ENCODE measurements at regions not wholly inside any gene's neighbourhood (a gene's known extent, or its start where the extent isn't known, plus 50 kb on each side); places are given as distances from the start of the nearest gene placed in this dataset.

DNA sequence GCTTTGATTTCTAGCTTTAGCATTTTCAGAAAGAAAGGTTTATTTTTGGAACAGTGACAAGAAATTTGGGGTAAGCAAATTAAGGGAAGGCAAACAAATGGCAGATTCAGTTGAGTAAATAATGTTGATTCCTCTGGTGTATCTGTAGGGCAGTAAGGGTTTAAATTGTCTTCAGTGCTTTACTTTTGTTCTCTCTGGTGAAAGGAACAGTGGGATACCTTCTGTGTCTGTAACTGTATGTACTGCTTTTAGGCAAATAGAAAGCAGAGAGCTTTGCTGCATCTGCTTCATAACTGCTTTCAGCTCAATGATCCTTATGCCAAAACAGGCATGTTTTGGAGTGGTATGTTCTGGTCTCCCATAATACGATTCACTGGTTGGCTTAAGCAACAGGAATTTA lies 932.1 kb upstream of the SLIT2 start:
- TF ChIP-seq, protein P1, sequence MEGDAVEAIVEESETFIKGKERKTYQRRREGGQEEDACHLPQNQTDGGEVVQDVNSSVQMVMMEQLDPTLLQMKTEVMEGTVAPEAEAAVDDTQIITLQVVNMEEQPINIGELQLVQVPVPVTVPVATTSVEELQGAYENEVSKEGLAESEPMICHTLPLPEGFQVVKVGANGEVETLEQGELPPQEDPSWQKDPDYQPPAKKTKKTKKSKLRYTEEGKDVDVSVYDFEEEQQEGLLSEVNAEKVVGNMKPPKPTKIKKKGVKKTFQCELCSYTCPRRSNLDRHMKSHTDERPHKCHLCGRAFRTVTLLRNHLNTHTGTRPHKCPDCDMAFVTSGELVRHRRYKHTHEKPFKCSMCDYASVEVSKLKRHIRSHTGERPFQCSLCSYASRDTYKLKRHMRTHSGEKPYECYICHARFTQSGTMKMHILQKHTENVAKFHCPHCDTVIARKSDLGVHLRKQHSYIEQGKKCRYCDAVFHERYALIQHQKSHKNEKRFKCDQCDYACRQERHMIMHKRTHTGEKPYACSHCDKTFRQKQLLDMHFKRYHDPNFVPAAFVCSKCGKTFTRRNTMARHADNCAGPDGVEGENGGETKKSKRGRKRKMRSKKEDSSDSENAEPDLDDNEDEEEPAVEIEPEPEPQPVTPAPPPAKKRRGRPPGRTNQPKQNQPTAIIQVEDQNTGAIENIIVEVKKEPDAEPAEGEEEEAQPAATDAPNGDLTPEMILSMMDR (IDR thresholded peaks at IDR 0.05), result no peak
- no peak for TF ChIP-seq POLR2A (IDR thresholded peaks at IDR 0.05)

Data from testis (tissue), 2 donors.